HG02623 (cell line): ENCODE measurements at regions not wholly inside any gene's neighbourhood (a gene's known extent, or its start where the extent isn't known, plus 50 kb on each side); places are given as distances from the start of the nearest gene placed in this dataset.

Experiments used
- ATAC-seq: cut with Tn5 transposase; IDR thresholded peaks from one replicate; pipeline ENCODE4 v1.9.1; 2021; ENCODE audit warnings: moderate library complexity; ENCODE audit not compliant: unreplicated experiment

DNA sequence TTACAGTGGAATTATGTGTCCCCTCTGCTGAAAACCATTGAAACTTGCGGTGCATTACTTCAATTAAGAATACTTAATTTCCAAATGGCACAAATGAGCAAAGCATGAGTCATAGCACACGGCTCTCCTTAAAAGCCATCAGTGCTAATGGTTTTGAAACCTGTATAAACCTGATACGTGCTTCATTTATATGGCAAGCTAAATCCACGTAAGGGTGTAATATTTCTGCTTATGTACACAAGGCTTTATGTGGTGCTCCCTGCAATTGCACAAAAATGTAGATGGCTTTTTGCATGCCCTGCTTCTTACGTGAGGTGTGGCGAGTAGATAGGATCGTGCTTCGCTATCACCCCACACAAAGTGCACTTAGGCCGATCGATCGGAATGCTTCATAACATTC lies 840.9 kb downstream of the GALR1 start:
- ATAC-seq = no peak

GRCh38 chr18:78092901-78093300 lies 843.3 kb downstream of the GALR1 start:
- ATAC-seq = no peak

DNA sequence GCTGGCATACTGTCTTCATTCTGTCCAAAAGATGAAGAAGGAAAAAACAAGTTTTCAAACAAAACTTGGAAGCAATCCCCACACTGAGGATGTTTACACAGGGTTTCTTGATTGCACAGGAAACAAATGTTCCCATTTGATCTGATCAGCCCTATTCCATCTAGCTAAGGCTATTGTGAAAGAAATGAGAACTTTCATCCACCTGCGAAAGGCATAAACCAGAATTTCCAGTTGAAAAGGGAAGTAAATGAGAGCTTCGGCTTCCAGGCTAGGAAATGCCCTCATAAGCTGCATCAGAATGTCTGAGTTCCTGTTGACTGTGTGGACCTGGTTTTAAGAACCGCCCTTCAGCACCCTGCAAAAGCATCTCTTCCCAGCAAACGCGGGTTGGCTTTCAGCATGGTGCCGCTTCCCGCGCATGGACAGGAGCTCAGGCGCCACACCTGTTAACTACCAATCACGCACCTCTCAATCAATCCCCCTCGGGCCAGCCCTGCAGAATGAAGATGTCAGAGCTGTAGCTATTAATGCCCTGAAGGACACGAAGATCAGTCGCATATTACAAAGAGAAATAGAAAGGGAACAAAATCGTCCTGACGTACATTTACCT lies 850.4 kb downstream of the GALR1 start:
- no peak for ATAC-seq

- no peak for ATAC-seq
Observed at GRCh38 chr18:78101091-78101490, 851.4 kb downstream of the GALR1 start.

- no peak for ATAC-seq
Observed at GRCh38 chr18:78102135-78102534, 852.5 kb downstream of the GALR1 start.

DNA sequence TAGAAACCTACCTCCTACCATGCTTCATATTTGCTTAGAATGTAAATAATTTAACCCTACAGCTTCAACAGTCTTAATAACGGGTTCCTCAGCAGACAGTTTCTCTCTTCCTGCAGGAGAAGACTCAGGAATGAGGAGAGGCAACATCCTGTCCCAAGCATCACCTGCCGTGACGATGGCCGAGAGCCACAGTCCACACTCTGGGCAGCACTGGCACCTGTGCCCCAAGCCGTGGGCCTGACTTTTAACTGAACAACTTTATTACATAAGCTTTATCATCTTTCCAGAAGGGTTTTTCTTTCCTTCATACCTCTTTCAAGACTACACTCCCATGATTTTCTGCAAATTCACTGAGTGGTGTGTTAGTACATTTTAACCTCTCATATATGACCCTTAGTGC lies 856.0 kb downstream of the GALR1 start:
- ATAC-seq = no peak

DNA sequence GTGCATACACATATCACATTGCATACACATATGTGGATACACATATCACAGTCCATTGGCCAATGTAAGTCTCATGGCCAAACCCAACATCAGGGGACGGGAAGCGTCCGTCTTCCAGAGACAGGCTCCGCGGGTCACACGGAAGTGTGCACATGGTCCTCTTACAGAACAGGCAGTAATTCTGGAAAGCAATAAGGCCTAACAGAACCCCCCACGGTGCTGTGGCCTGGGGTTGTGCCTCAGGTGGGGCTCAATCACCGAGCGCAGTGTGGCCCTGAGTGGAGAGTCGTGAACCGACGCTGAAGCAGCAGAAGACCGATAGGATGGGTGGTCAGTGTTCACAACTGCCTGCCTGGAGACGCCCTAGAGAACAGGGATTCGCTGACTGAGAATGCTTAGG lies 857.3 kb downstream of the GALR1 start:
- ATAC-seq = no peak

DNA sequence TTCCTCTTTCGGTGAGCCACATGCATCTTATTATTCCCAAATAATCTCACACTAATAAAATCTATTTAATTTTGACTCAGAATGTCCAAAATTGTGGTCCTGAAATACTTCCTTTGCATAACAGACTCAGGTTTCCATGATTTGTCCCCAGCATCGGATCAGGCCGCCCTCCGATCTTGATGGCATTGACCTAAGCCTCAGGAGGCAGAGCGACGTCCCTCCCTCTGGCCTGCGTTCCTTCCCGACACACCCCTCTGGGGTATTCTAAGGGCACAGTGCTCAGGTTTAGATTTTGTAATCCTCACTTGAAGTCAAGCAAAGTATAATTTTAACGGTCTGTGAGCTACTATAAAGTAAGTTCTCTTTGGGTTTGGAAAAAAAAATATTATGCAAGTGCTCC lies 857.7 kb downstream of the GALR1 start:
- no peak for ATAC-seq

- ATAC-seq = no peak
Observed at GRCh38 chr18:78108554-78108953, 858.9 kb downstream of the GALR1 start.

- ATAC-seq = no peak
Observed at GRCh38 chr18:78113136-78113939, 863.7 kb downstream of the GALR1 start.

- no peak for ATAC-seq
Observed at GRCh38 chr18:78113940-78114251, 864.2 kb downstream of the GALR1 start.

DNA sequence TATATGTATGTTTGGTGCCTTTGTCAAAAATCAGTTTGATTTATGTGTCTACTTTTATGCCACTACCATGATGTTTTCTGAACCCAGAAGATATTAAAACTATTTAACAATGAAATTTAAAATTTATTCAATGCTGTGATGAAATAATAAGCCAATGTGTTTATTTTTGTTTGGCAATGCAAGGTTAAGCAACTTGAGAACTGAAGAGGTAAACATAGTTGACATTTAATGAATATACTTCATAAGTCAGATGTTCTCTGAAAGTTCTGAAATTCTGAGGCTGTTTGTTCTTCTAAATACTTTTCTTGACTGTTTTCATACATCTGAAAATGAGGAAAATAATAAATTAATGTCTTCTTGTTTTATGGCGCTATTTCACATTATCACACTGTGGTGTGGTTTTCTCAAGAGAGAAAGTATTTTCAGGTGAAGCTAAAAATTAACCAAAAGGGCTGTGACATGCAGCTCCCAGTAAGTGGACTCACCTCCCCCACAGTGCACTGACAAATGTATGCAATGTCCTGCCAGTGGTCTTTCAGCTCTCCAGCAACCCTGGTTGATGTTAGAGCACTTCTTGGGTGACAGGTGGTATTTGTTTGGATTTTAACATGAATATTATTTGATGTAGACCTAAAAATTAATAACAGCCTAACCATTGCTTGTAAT lies 863.6 kb upstream of the SALL3 start:
- no peak for ATAC-seq

GRCh38 chr18:78123144-78123909 lies 856.3 kb upstream of the SALL3 start:
- no peak for ATAC-seq

DNA sequence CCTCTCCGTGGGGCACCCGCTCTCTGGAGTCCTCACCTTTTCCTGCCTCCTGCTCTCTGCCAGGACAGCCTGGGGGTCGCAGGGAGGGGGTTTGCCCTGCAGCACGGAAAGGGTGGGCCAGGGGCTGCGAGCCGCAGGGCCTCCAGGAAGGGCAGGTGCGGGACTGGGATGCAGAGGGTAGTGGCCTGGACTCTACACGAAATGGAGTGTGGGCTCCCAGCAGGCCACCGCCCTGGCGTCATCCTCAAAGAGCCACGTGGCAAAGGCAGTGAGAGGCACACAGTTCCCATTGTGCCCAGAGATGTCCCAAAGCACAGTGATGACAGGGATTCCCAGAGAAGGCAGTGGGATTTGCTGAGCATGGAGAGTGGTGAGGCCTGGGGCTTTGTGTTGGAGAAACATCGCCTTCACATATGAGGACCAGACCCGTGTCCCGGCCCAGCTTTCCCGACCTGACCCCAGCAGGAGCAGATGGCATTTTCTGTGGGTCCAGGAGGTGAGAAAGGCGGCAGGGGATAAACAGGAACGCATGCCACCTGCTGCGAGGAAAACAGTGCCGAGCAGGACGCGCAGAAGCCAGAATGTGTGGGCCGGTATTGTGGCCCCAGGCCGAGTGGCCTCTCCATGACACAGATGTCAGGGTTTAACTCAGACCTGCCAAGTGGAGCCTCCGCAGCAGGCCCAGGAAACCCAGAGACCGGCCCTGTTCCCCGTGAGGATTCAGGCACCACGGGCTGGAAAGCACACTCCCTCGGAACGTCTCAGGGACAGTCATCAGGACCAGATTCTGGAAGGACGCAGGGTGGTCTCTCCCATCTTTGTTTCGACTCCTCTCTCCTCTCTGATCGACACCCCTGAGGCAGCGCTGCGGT lies 855.5 kb upstream of the SALL3 start:
- no peak for ATAC-seq

- no peak for ATAC-seq
Observed at GRCh38 chr18:78125206-78125896, 854.3 kb upstream of the SALL3 start.

DNA sequence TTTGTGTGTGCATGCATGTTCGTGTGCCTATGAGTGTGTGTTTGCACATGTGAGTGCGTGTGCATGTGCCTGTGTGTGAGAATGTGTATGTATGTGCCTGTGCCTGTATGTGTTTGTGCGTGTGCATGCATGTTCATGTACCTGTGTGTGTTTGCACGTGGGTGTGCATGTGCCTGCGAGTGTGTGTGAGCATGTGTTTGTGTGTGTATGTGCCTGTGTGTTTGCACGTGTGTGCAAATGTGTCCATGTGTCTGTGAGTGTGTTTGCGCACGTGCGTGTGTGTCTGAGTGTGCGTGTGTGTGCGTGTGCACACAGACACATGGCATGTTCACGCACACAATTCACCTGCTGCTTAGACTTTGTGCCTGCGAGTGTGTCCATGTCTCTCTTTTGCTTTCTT lies 853.5 kb upstream of the SALL3 start:
- no peak for ATAC-seq

DNA sequence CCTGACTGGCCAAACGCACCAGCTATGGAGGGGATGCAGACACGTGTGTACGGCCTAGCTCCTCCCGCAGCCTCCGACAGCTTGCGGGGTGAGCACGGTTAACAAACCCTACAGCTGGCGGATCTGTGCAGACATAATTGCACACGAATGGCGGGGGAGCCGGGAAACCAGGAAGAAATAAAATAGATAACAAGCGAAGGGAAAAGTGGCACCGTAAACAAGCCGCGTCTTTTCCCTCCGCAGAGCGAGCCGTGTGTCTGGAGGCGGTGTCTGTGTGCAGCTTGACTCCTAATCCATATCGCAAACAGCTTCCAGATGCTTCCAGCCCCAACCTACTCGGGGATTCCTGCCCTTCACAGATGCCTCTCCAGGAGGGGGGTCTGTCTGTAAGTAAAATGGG lies 853.1 kb upstream of the SALL3 start:
- no peak for ATAC-seq

- ATAC-seq = no peak
Observed at GRCh38 chr18:78127041-78127440, 852.6 kb upstream of the SALL3 start.

DNA sequence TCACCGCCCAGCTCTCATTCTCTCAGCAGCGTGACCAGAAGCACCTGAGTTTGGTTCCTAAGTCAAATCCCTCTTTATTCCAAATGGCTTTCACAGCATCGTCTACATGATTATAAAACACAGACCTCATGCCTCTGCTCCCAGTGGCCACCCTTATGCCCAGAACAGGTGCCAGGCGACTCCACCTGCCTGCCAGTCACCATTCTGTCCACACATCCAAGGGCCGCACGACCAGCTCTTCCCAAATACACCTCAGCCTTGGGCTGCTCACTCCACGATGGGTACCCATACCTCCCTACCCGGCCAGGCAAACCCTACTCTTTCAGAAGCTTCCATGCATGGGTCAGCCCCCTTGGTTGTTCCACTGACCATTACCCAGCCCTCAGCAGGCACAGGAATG lies 851.6 kb upstream of the SALL3 start:
- no peak for ATAC-seq

- no peak for ATAC-seq
Observed at GRCh38 chr18:78129260-78129659, 850.4 kb upstream of the SALL3 start.
